ENCODE measurements at regions not wholly inside any gene's neighbourhood (a gene's known extent, or its start where the extent isn't known, plus 50 kb on each side); places are given as distances from the start of the nearest gene placed in this dataset.
A peak's percentile ranks its signal among the peaks of the same experiment; 100 is the strongest.

GRCh38 chr22:27679693-27680488 is 121.7 kb downstream of the MN1 start:
- H2BK12ac ChIP-seq (ENCODE audit: low read length) = no peak overlapping the region
- H2AFZ ChIP-seq (ENCODE audit: low read length) = no peak overlapping the region
- H2BK5ac ChIP-seq (ENCODE audit: low read length) = no peak overlapping the region
- no peak overlapping the region for H3K9ac ChIP-seq (ENCODE audit: low read depth, low read length, poor library complexity)
- H3K79me1 ChIP-seq (ENCODE audit: low read depth, low read length) = no peaks in the 10 kb centered on the region
- H4K91ac ChIP-seq (ENCODE audit: low read depth, low read length, poor library complexity) = no peak overlapping the region
- H3K27me3 ChIP-seq (ENCODE audit: control insufficient read depth in 3 of 3, insufficient read depth in 3 of 3, low read depth in 1 of 3, low read length in 3 of 3) = no peaks in the 10 kb centered on the region
- H3K18ac ChIP-seq (ENCODE audit: low read length) = no peak overlapping the region
- no peak for DNase-seq (ENCODE audit: low spot score)
- no peak overlapping the region for H4K8ac ChIP-seq (ENCODE audit: low read depth, low read length)
- H3K4ac ChIP-seq (ENCODE audit: low read length) = no peak overlapping the region
- no peak overlapping the region for H3K4me3 ChIP-seq (ENCODE audit: low read length in 2 of 2)
- peaks cover 22 to 23% of the 10 kb centered on the region in 2 donors for H3K4me1 ChIP-seq (ENCODE audit: control insufficient read depth in 2 of 2, insufficient read depth in 1 of 2, low read depth in 1 of 2, low read length in 2 of 2)
- H3K4me2 ChIP-seq (ENCODE audit: insufficient read depth, low read length, poor library complexity, severe bottlenecking) = no peak overlapping the region
- no CpG with 5 or more reads among the region's 6 CpGs for WGBS, 2 donors (ENCODE audit: extremely low coverage in 2 of 2, insufficient read length in 2 of 2, insufficient replicate concordance in 1 of 2)
- H3K14ac ChIP-seq (ENCODE audit: low read length) = no peak overlapping the region
- peaks cover 0 to 2% of the 10 kb centered on the region in 2 donors for H3K9me3 ChIP-seq (replicated peaks in 1 of 2; ENCODE audit: control insufficient read depth in 2 of 2, insufficient read depth in 1 of 2, low read depth in 1 of 2, low read length in 2 of 2)
- H3K23ac ChIP-seq (ENCODE audit: low read depth, low read length, poor library complexity) = no peak overlapping the region
- no peak overlapping the region for H2AK5ac ChIP-seq (ENCODE audit: low read depth, low read length)
- peak overlapping the region; percentile 0 for H2BK15ac ChIP-seq (ENCODE audit: low read length)
- H3K36me3 ChIP-seq (replicated peaks in 1 of 2; ENCODE audit: control insufficient read depth in 2 of 2, insufficient read depth in 2 of 2, low read length in 2 of 2) = no peaks in the 10 kb centered on the region
- no peak overlapping the region for H2BK120ac ChIP-seq (ENCODE audit: low read depth, low read length)
- no peak overlapping the region for H3K27ac ChIP-seq (replicated peaks; ENCODE audit: low read length)

GRCh38 chr22:27680636-27681035 is 120.9 kb downstream of the MN1 start:
- Histone ChIP-seq H3K4me2 (ENCODE audit: insufficient read depth, low read length, poor library complexity, severe bottlenecking) (no peak overlapping the region), H3K4me3 (ENCODE audit: low read length in 2 of 2) (no peak overlapping the region), H4K8ac (ENCODE audit: low read depth, low read length) (no peak overlapping the region), H3K14ac (ENCODE audit: low read length) (no peak overlapping the region), H3K27me3 (ENCODE audit: control insufficient read depth in 3 of 3, insufficient read depth in 3 of 3, low read depth in 1 of 3, low read length in 3 of 3) (no peaks in the 10 kb centered on the region), H3K4me1 (ENCODE audit: control insufficient read depth in 2 of 2, insufficient read depth in 1 of 2, low read depth in 1 of 2, low read length in 2 of 2) (peaks cover 22 to 27% of the 10 kb centered on the region in 2 donors), H3K36me3 (replicated peaks in 1 of 2; ENCODE audit: control insufficient read depth in 2 of 2, insufficient read depth in 2 of 2, low read length in 2 of 2) (no peaks in the 10 kb centered on the region), H4K91ac (ENCODE audit: low read depth, low read length, poor library complexity) (no peak overlapping the region), H3K9me3 (replicated peaks in 1 of 2; ENCODE audit: control insufficient read depth in 2 of 2, insufficient read depth in 1 of 2, low read depth in 1 of 2, low read length in 2 of 2) (peaks cover 0 to 2% of the 10 kb centered on the region in 2 donors), H3K27ac (replicated peaks; ENCODE audit: low read length) (no peak overlapping the region), H2BK5ac (ENCODE audit: low read length) (no peak overlapping the region), H2BK15ac (ENCODE audit: low read length) (no peak overlapping the region), H3K79me1 (ENCODE audit: low read depth, low read length) (no peaks in the 10 kb centered on the region), H3K18ac (ENCODE audit: low read length) (peak overlapping the region; percentile 9), H2BK12ac (ENCODE audit: low read length) (no peak overlapping the region), H3K4ac (ENCODE audit: low read length) (no peak overlapping the region), H2AFZ (ENCODE audit: low read length) (no peak overlapping the region), H3K9ac (ENCODE audit: low read depth, low read length, poor library complexity) (no peak overlapping the region), H2BK120ac (ENCODE audit: low read depth, low read length) (no peak overlapping the region), H3K23ac (ENCODE audit: low read depth, low read length, poor library complexity) (no peak overlapping the region), H2AK5ac (ENCODE audit: low read depth, low read length) (no peak overlapping the region)
- WGBS, 2 donors (ENCODE audit: extremely low coverage in 2 of 2, insufficient read length in 2 of 2, insufficient replicate concordance in 1 of 2) = no CpG with 5 or more reads among the region's 7 CpGs
- DNase-seq (ENCODE audit: low spot score) = no peak

- Histone ChIP-seq H3K18ac (ENCODE audit: low read length) (no peak overlapping the region), H4K8ac (ENCODE audit: low read depth, low read length) (no peak overlapping the region), H2BK15ac (ENCODE audit: low read length) (no peak overlapping the region), H3K79me1 (ENCODE audit: low read depth, low read length) (no peaks in the 10 kb centered on the region), H2AK5ac (ENCODE audit: low read depth, low read length) (no peak overlapping the region), H3K4me1 (ENCODE audit: control insufficient read depth in 2 of 2, insufficient read depth in 1 of 2, low read depth in 1 of 2, low read length in 2 of 2) (peaks cover 22 to 27% of the 10 kb centered on the region in 2 donors), H2BK120ac (ENCODE audit: low read depth, low read length) (no peak overlapping the region), H3K4me2 (ENCODE audit: insufficient read depth, low read length, poor library complexity, severe bottlenecking) (no peak overlapping the region), H2BK5ac (ENCODE audit: low read length) (no peak overlapping the region), H3K4ac (ENCODE audit: low read length) (no peak overlapping the region), H3K9me3 (replicated peaks in 1 of 2; ENCODE audit: control insufficient read depth in 2 of 2, insufficient read depth in 1 of 2, low read depth in 1 of 2, low read length in 2 of 2) (peaks cover 0 to 2% of the 10 kb centered on the region in 2 donors), H3K27ac (replicated peaks; ENCODE audit: low read length) (no peak overlapping the region), H2AFZ (ENCODE audit: low read length) (no peak overlapping the region), H3K4me3 (ENCODE audit: low read length in 2 of 2) (no peak overlapping the region), H3K9ac (ENCODE audit: low read depth, low read length, poor library complexity) (no peak overlapping the region), H2BK12ac (ENCODE audit: low read length) (no peak overlapping the region), H3K36me3 (replicated peaks in 1 of 2; ENCODE audit: control insufficient read depth in 2 of 2, insufficient read depth in 2 of 2, low read length in 2 of 2) (no peaks in the 10 kb centered on the region), H4K91ac (ENCODE audit: low read depth, low read length, poor library complexity) (peak overlapping the region; percentile 35), H3K14ac (ENCODE audit: low read length) (no peak overlapping the region), H3K27me3 (ENCODE audit: control insufficient read depth in 3 of 3, insufficient read depth in 3 of 3, low read depth in 1 of 3, low read length in 3 of 3) (no peaks in the 10 kb centered on the region), H3K23ac (ENCODE audit: low read depth, low read length, poor library complexity) (no peak overlapping the region)
- DNase-seq (ENCODE audit: low spot score) = no peak
- WGBS, 2 donors (ENCODE audit: extremely low coverage in 2 of 2, insufficient read length in 2 of 2, insufficient replicate concordance in 1 of 2) = no CpG with 5 or more reads among the region's 3 CpGs
Observed at GRCh38 chr22:27681037-27681436, 120.5 kb downstream of the MN1 start.

- Histone ChIP-seq H3K4me3 (ENCODE audit: low read length in 2 of 2) (no peak overlapping the region), H3K4ac (ENCODE audit: low read length) (no peak overlapping the region), H3K18ac (ENCODE audit: low read length) (peak overlapping the region; percentile 91), H4K8ac (ENCODE audit: low read depth, low read length) (no peak overlapping the region), H3K9ac (ENCODE audit: low read depth, low read length, poor library complexity) (no peak overlapping the region), H2AK5ac (ENCODE audit: low read depth, low read length) (no peak overlapping the region), H2BK15ac (ENCODE audit: low read length) (no peak overlapping the region), H3K9me3 (replicated peaks in 1 of 2; ENCODE audit: control insufficient read depth in 2 of 2, insufficient read depth in 1 of 2, low read depth in 1 of 2, low read length in 2 of 2) (no peaks in the 10 kb centered on the region), H3K27ac (replicated peaks; ENCODE audit: low read length) (no peak overlapping the region), H3K4me1 (ENCODE audit: control insufficient read depth in 2 of 2, insufficient read depth in 1 of 2, low read depth in 1 of 2, low read length in 2 of 2) (peaks cover 27 to 32% of the 10 kb centered on the region in 2 donors), H4K91ac (ENCODE audit: low read depth, low read length, poor library complexity) (peak overlapping the region; percentile 4), H3K14ac (ENCODE audit: low read length) (no peak overlapping the region), H3K79me1 (ENCODE audit: low read depth, low read length) (no peaks in the 10 kb centered on the region), H3K4me2 (ENCODE audit: insufficient read depth, low read length, poor library complexity, severe bottlenecking) (no peak overlapping the region), H2BK5ac (ENCODE audit: low read length) (no peak overlapping the region), H3K36me3 (replicated peaks in 1 of 2; ENCODE audit: control insufficient read depth in 2 of 2, insufficient read depth in 2 of 2, low read length in 2 of 2) (no peaks in the 10 kb centered on the region), H3K27me3 (ENCODE audit: control insufficient read depth in 3 of 3, insufficient read depth in 3 of 3, low read depth in 1 of 3, low read length in 3 of 3) (no peaks in the 10 kb centered on the region), H2BK120ac (ENCODE audit: low read depth, low read length) (no peak overlapping the region), H3K23ac (ENCODE audit: low read depth, low read length, poor library complexity) (no peak overlapping the region), H2AFZ (ENCODE audit: low read length) (no peak overlapping the region), H2BK12ac (ENCODE audit: low read length) (peak overlapping the region; percentile 43)
- no CpG with 5 or more reads among the region's 9 CpGs for WGBS, 2 donors (ENCODE audit: extremely low coverage in 2 of 2, insufficient read length in 2 of 2, insufficient replicate concordance in 1 of 2)
- DNase-seq (ENCODE audit: low spot score) = no peak
Observed at GRCh38 chr22:27682437-27682836, 119.1 kb downstream of the MN1 start.

All from neuronal stem cell (in vitro differentiated cells).